Natural killer cell (primary cell): ENCODE measurements at regions not wholly inside any gene's neighbourhood (a gene's known extent, or its start where the extent isn't known, plus 50 kb on each side); places are given as distances from the start of the nearest gene placed in this dataset.

ENCODE experiments used
- ATAC-seq, 3 donors: fragments of 150-1000 bp in 2 of 3; fragments of 200-7000 bp in 1 of 3; cut with Tn5 transposase; 1 replicate in 1 of 3; 2 replicates in 2 of 3; pipeline ENCODE4 v1.10.0; 2021; ENCODE audit warnings: mild to moderate bottlenecking in 2 of 3, moderate library complexity in 2 of 3
- DNase-seq, 2 donors: peaks; one replicate each; pipeline versions ENCODE4 v3.0.0 to v3.0.0-alpha.2; 2013 to 2021; ENCODE audit warnings: mixed read lengths in 1 of 2
- H3K27ac ChIP-seq: one replicate; pipeline ENCODE4 v1.5.1; 2013; ENCODE audit warnings: mild to moderate bottlenecking, low read length
- H3K27me3 ChIP-seq: one replicate; pipeline ENCODE4 v1.6.1; 2013; ENCODE audit warnings: low read length; ENCODE audit not compliant: control insufficient read depth, insufficient read depth
- H3K36me3 ChIP-seq: one replicate; pipeline ENCODE4 v1.6.1; 2013; ENCODE audit warnings: low read length; ENCODE audit not compliant: control insufficient read depth, insufficient read depth
- H3K4me1 ChIP-seq: one replicate; pipeline ENCODE4 v1.6.1; 2013; ENCODE audit warnings: low read length; ENCODE audit not compliant: control insufficient read depth, insufficient read depth
- H3K4me3 ChIP-seq: one replicate; pipeline ENCODE4 v1.5.1; 2013; ENCODE audit warnings: low read length
- H3K9me3 ChIP-seq: one replicate; pipeline ENCODE4 v1.6.1; 2013; ENCODE audit warnings: low read length; ENCODE audit not compliant: control insufficient read depth, insufficient read depth
- H3K27ac Mint-ChIP-seq, 2 donors: one replicate each; pipeline ENCODE4 v1.8.0; 2022; ENCODE audit warnings: mild to moderate bottlenecking in 2 of 2, mixed read lengths in 2 of 2, moderate library complexity in 1 of 2
- H3K27me3 Mint-ChIP-seq, 2 donors: one replicate each; pipeline ENCODE4 v1.8.0; 2022; ENCODE audit warnings: low read depth in 2 of 2, mixed read lengths in 2 of 2
- H3K36me3 Mint-ChIP-seq: one replicate; pipeline ENCODE4 v1.8.0; 2022; ENCODE audit warnings: mixed read lengths
- H3K4me1 Mint-ChIP-seq, 2 donors: one replicate each; pipeline ENCODE4 v1.8.0; 2022; ENCODE audit warnings: mixed read lengths in 2 of 2
- H3K4me3 Mint-ChIP-seq: one replicate; pipeline ENCODE4 v1.8.0; 2022; ENCODE audit warnings: mild to moderate bottlenecking, moderate library complexity, mixed read lengths
- H3K9me3 Mint-ChIP-seq, 2 donors: one replicate each; pipeline ENCODE4 v1.8.0; 2022; ENCODE audit warnings: mixed read lengths in 2 of 2
- CTCF ChIP-seq: fragments of 200-600 bp; IDR thresholded peaks from one replicate; pipeline ENCODE4 v1.8.0; 2022; ENCODE audit warnings: antibody characterized with exemption
- WGBS: methylation state at CpG from one replicate; pipeline ENCODE4 v1.1.7; 2013; ENCODE audit warnings: missing lambda C conversion rate; ENCODE audit not compliant: insufficient coverage; 5-methylcytosine and 5-hydroxymethylcytosine counted together
- intact Hi-C: fragments of 100-400 bp; cut with micrococcal nuclease; formaldehyde crosslinking; loops from one replicate; pipeline ENCODE4 v1.14.2; 2022

GRCh38 chr12:97386133-97386581, 76.4 kb upstream of the RMST start:
- no peak overlapping the region for H3K4me3 ChIP-seq
- H3K27ac Mint-ChIP-seq, result no peak overlapping the region
- H3K27me3 ChIP-seq, result no peaks in the 10 kb centered on the region
- H3K9me3 Mint-ChIP-seq, result peaks cover 0 to 2% of the 10 kb centered on the region in 2 donors
- ATAC-seq, result no peak
- 92% methylated on average over 5 of the region's 5 CpGs for WGBS
- no peaks in the 10 kb centered on the region for H3K36me3 ChIP-seq
- no peaks in the 10 kb centered on the region for H3K27me3 Mint-ChIP-seq
- H3K4me1 Mint-ChIP-seq, result no peaks in the 10 kb centered on the region
- TF ChIP-seq CTCF, result no peak
- H3K4me1 ChIP-seq, result no peaks in the 10 kb centered on the region
- H3K36me3 Mint-ChIP-seq, result no peaks in the 10 kb centered on the region
- intact Hi-C loops, result no loop called here
- DNase-seq, result no peak
- H3K9me3 ChIP-seq, result no peaks in the 10 kb centered on the region
- H3K27ac ChIP-seq, result no peak overlapping the region
- no peak overlapping the region for H3K4me3 Mint-ChIP-seq

GRCh38 chr12:97387844-97388243, 74.8 kb upstream of the RMST start:
- Mint-ChIP-seq H3K36me3 (no peaks in the 10 kb centered on the region), H3K27ac (no peak overlapping the region), H3K4me3 (no peak overlapping the region), H3K4me1 (no peaks in the 10 kb centered on the region), H3K9me3 (peaks cover 0 to 2% of the 10 kb centered on the region in 2 donors), H3K27me3 (no peaks in the 10 kb centered on the region)
- Histone ChIP-seq H3K4me3 (no peak overlapping the region), H3K27ac (no peak overlapping the region), H3K4me1 (no peaks in the 10 kb centered on the region), H3K27me3 (no peaks in the 10 kb centered on the region), H3K9me3 (no peaks in the 10 kb centered on the region), H3K36me3 (no peaks in the 10 kb centered on the region)
- intact Hi-C loops, result no loop called here
- no peak for DNase-seq
- ATAC-seq, result no peak
- TF ChIP-seq CTCF, result no peak
- WGBS, result 66% methylated on average over 2 of the region's 2 CpGs

GRCh38 chr12:97394657-97395056, 67.9 kb upstream of the RMST start:
- Histone ChIP-seq H3K27ac (no peak overlapping the region), H3K4me3 (no peak overlapping the region), H3K27me3 (no peaks in the 10 kb centered on the region), H3K9me3 (no peaks in the 10 kb centered on the region), H3K4me1 (no peaks in the 10 kb centered on the region), H3K36me3 (no peaks in the 10 kb centered on the region)
- H3K36me3 Mint-ChIP-seq, result no peaks in the 10 kb centered on the region
- intact Hi-C loops, result no loop called here
- H3K9me3 Mint-ChIP-seq, result no peaks in the 10 kb centered on the region
- no peaks in the 10 kb centered on the region for H3K27me3 Mint-ChIP-seq
- WGBS, result 81% methylated on average over 3 of the region's 3 CpGs
- H3K4me1 Mint-ChIP-seq, result no peaks in the 10 kb centered on the region
- TF ChIP-seq CTCF, result no peak
- DNase-seq (no peak), ATAC-seq (no peak)
- no peak overlapping the region for H3K4me3 Mint-ChIP-seq
- H3K27ac Mint-ChIP-seq, result no peak overlapping the region

- Mint-ChIP-seq H3K9me3 (no peaks in the 10 kb centered on the region), H3K27ac (no peak overlapping the region), H3K4me1 (no peaks in the 10 kb centered on the region), H3K4me3 (no peak overlapping the region), H3K27me3 (no peaks in the 10 kb centered on the region), H3K36me3 (no peaks in the 10 kb centered on the region)
- DNase-seq, result no peak
- Histone ChIP-seq H3K4me1 (no peaks in the 10 kb centered on the region), H3K4me3 (no peak overlapping the region), H3K36me3 (no peaks in the 10 kb centered on the region), H3K9me3 (no peaks in the 10 kb centered on the region), H3K27me3 (no peaks in the 10 kb centered on the region), H3K27ac (no peak overlapping the region)
- WGBS, result 73% methylated on average over 3 of the region's 4 CpGs
- TF ChIP-seq CTCF, result no peak
- intact Hi-C loops, result no loop called here
- ATAC-seq, result no peak
Measured at GRCh38 chr12:97397008-97397407, 65.6 kb upstream of the RMST start.
